BE2C (cell line): ENCODE measurements at regions not wholly inside any gene's neighbourhood (a gene's known extent, or its start where the extent isn't known, plus 50 kb on each side); places are given as distances from the start of the nearest gene placed in this dataset.

Experiments
- DNase-seq: peaks from one replicate; pipeline ENCODE4 v3.0.0-alpha.2; 2020
- H3K27me3 ChIP-seq: fragments of 250-450 bp; sonication (Bioruptor Pico); 2 replicates; pipeline ENCODE4 v1.5.1; 2020; ENCODE audit warnings: mild to moderate bottlenecking
- H3K36me3 ChIP-seq: fragments of 250-450 bp; sonication (Bioruptor Pico); 2 replicates; pipeline ENCODE4 v1.5.1; 2020; ENCODE audit warnings: mild to moderate bottlenecking
- H3K4me1 ChIP-seq: fragments of 250-450 bp; sonication (Bioruptor Pico); 2 replicates; pipeline ENCODE4 v1.5.1; 2020
- H3K4me3 ChIP-seq: 2 replicates; pipeline ENCODE4 v1.5.1; 2011; ENCODE audit warnings: low read depth, low read length
- H3K9me3 ChIP-seq: fragments of 250-450 bp; sonication (Bioruptor Pico); 2 replicates; pipeline ENCODE4 v1.5.1; 2020
- TF ChIP-seq, protein P1 (sequence below): IDR thresholded peaks from 2 replicates; pipeline ENCODE4 v1.5.1; 2012; ENCODE audit warnings: mild to moderate bottlenecking, low read depth, low read length

GRCh38 chr12:93273834-93274564 lies 103.7 kb upstream of the NUDT4 start:
- Histone ChIP-seq H3K4me3 (no peak overlapping the region), H3K36me3 (no peaks in the 10 kb centered on the region), H3K4me1 (no peaks in the 10 kb centered on the region), H3K27me3 (no peaks in the 10 kb centered on the region), H3K9me3 (no peaks in the 10 kb centered on the region)
- DNase-seq = no peak
- TF ChIP-seq, protein P1, sequence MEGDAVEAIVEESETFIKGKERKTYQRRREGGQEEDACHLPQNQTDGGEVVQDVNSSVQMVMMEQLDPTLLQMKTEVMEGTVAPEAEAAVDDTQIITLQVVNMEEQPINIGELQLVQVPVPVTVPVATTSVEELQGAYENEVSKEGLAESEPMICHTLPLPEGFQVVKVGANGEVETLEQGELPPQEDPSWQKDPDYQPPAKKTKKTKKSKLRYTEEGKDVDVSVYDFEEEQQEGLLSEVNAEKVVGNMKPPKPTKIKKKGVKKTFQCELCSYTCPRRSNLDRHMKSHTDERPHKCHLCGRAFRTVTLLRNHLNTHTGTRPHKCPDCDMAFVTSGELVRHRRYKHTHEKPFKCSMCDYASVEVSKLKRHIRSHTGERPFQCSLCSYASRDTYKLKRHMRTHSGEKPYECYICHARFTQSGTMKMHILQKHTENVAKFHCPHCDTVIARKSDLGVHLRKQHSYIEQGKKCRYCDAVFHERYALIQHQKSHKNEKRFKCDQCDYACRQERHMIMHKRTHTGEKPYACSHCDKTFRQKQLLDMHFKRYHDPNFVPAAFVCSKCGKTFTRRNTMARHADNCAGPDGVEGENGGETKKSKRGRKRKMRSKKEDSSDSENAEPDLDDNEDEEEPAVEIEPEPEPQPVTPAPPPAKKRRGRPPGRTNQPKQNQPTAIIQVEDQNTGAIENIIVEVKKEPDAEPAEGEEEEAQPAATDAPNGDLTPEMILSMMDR = no peak

DNA sequence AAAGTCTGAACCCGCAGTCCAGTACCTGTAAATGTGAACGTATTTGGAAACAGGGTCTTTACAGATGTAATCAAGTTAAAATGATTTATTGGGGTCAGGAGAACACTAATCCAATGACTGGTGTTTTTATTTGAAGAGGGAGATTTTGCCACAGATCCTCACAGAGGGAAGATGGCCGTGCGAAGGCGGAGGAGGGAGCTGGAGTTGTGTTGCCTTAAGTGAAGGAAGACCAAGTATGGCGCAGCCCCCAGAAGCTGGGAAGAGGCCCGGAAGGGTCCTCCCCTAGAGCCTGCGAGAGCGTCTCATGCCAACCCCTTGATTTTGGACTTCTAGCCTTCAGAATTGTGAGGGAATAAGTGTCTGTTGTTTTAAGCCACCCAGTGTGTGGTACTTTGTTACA lies 102.8 kb upstream of the NUDT4 start:
- Histone ChIP-seq H3K4me1 (no peaks in the 10 kb centered on the region; the same call in 1 of the 2 replicates), H3K4me3 (no peak overlapping the region), H3K36me3 (no peaks in the 10 kb centered on the region), H3K9me3 (no peaks in the 10 kb centered on the region), H3K27me3 (no peaks in the 10 kb centered on the region)
- DNase-seq = no peak
- TF ChIP-seq, protein P1 = no peak

DNA sequence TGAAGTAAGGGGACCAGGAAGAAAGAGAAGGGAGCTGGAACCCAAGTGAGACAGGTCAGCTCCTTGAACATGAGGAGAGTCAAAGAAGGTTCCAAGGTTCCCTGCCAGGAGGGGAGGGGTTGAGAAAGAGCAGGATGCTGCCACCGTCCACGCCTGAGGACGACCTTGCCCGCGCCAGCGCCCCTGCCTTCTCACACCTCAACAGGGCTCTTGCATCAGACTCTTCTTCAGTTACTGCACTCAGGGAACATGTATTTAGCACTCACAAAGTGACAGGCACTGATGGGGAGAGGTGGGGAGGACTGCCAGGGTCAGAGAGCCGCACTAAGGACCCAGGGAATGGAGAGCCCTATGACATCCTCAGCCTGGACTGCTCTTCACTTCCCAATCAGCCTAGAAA lies 102.1 kb upstream of the NUDT4 start:
- DNase-seq = no peak
- H3K9me3 ChIP-seq = no peaks in the 10 kb centered on the region
- no peaks in the 10 kb centered on the region for H3K36me3 ChIP-seq
- no peak overlapping the region for H3K4me3 ChIP-seq
- no peaks in the 10 kb centered on the region for H3K27me3 ChIP-seq
- H3K4me1 ChIP-seq = peaks cover 3% of the 10 kb centered on the region; the same call in 1 of the 2 replicates
- TF ChIP-seq, protein P1 = no peak

GRCh38 chr12:93279565-93280412 lies 97.9 kb upstream of the NUDT4 start:
- Histone ChIP-seq H3K4me1 (peaks cover 3% of the 10 kb centered on the region; the same call in 1 of the 2 replicates), H3K36me3 (no peaks in the 10 kb centered on the region), H3K27me3 (no peaks in the 10 kb centered on the region), H3K4me3 (no peak overlapping the region), H3K9me3 (no peaks in the 10 kb centered on the region)
- DNase-seq = peak; percentile 44
- TF ChIP-seq, protein P1 = no peak

- TF ChIP-seq, protein P1 = no peak
- Histone ChIP-seq H3K27me3 (no peaks in the 10 kb centered on the region), H3K36me3 (no peaks in the 10 kb centered on the region), H3K4me1 (peaks cover 3% of the 10 kb centered on the region; the same call in 1 of the 2 replicates), H3K4me3 (no peak overlapping the region), H3K9me3 (no peaks in the 10 kb centered on the region; the same call in 1 of the 2 replicates)
- DNase-seq = no peak
Measured at GRCh38 chr12:93287149-93287548, 90.6 kb upstream of the NUDT4 start.

GRCh38 chr12:93288626-93289025 lies 89.1 kb upstream of the NUDT4 start:
- no peaks in the 10 kb centered on the region for H3K36me3 ChIP-seq
- TF ChIP-seq, protein P1 = no peak
- no peaks in the 10 kb centered on the region for H3K27me3 ChIP-seq
- no peak overlapping the region for H3K4me3 ChIP-seq
- no peaks in the 10 kb centered on the region; the same call in 1 of the 2 replicates for H3K9me3 ChIP-seq
- peaks cover 8% of the 10 kb centered on the region for H3K4me1 ChIP-seq
- DNase-seq = no peak
